Head of caudate nucleus (tissue), 42 donors: ENCODE measurements at regions not wholly inside any gene's neighbourhood (a gene's known extent, or its start where the extent isn't known, plus 50 kb on each side); places are given as distances from the start of the nearest gene placed in this dataset.
"Not testable (repeated sequence)": the region's sequence is repeated elsewhere in the genome, so short reads cannot be mapped to it uniquely, and the experiment has no call there.

Source experiments
- DNase-seq, 42 donors: peaks; one replicate each; pipeline versions ENCODE4 v3.0.0 to v3.0.0-alpha.2; 2020 to 2021; ENCODE audit warnings: mixed read lengths in 7 of 42
- intact Hi-C: fragments of 100-400 bp; cut with DNase I; formaldehyde crosslinking; loops from one replicate; pipeline ENCODE4 v1.15.0; 2022

GRCh38 chr14:29390081-29390832 is 537.4 kb downstream of the PRKD1 start:
- intact Hi-C loops = no loop called here
- no peak for DNase-seq

- intact Hi-C loops = no loop called here
- no peak for DNase-seq
Measured at GRCh38 chr14:29391231-29391630, 536.4 kb downstream of the PRKD1 start.

DNA sequence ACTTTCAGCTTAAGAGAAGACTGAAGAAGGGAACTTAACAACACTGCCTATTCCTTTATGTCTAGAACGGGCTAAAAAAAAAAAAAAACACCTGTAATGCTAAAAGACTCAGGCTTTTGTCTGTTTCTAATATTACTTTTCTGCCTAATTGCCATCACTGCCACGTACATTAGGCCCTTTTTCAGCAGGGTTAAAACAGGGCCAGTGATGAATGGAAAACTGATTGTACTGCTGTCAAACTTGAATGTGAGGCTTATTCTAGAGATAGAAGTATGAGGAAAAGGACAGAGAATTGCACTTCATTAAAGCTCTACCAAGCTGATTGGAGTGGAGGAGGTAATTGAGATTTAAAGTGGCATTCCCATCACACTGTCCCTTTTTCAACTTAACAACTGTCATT is 535.8 kb downstream of the PRKD1 start:
- intact Hi-C loops = no loop called here
- DNase-seq = no peak

- intact Hi-C loops = no loop called here
- peak in 1 of 42 donors; percentile 7 for DNase-seq
Measured at GRCh38 chr14:29392287-29392686, 535.4 kb downstream of the PRKD1 start.

DNA sequence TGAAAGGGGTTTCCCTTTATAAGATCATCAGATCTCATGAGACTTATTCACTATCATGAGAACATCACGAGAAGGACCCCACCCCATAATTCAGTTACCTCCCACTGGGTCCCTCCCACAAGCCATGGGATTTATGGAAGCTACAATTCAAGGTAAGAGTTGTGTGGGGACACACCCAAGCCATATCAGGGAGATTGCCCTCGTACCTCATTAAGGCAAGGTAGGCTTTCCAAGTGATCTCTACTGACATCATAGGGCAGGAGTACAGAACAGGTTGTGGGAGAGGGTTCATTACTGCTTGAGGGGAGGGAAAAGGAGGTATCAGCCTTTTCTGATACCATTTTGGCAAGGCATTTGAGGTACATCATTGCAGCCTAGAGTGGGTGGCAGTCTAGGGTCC is 524.6 kb downstream of the PRKD1 start:
- DNase-seq = no peak

DNA sequence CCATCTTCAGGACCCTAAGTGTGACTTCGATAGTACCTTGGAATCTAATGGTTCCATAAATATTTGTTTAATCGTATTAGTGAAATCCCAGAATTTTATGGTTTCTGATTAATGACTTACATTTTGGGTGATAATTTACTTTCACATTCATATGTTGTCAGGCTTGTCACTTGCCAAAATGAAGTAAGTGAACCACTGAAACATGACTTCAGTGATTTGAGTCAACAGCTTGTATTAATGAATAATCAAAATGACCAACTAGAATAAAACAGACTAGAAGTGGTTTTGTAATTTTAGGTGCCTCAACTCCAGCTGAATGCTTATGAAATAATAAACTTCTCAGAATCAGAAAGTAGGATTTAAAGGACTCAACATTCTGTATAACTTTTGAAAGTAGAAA is 517.1 kb downstream of the PRKD1 start:
- DNase-seq = no peak
- intact Hi-C loops = no loop called here

More for the DNA sequence above, 524.6 kb downstream of the PRKD1 start:
- intact Hi-C loops = no loop called here

GRCh38 chr14:29414931-29415330 is 512.7 kb downstream of the PRKD1 start:
- DNase-seq, intact Hi-C loops: not testable (repeated sequence)

GRCh38 chr14:29419736-29420135 is 507.9 kb downstream of the PRKD1 start:
- intact Hi-C loops = no loop called here
- DNase-seq = no peak

GRCh38 chr14:29421156-29421728 is 506.4 kb downstream of the PRKD1 start:
- DNase-seq = no peak
- intact Hi-C loops = no loop called here

- intact Hi-C loops = no loop called here
- peak in 10 of 42 donors; percentile 7 to 56 (median 21) for DNase-seq
Measured at GRCh38 chr14:29425705-29426482, 501.8 kb downstream of the PRKD1 start.

DNA sequence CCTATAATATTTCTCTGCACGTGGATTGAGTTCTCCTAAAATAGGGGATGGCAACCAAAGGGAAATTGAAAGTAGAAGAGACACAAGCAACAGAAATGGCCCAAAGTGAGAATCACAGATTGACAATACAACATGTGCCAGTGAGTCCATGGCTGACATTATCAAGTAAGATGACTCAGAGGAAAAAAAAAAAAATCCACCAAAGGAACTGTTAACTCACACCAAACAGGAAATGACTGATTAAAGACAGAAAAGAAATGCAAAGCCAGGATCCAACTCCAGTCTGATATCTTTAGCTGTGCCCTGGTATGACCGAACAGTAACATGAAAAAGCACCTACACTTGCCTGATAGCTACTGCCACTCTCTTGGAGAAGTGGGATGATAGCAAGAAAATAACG is 485.0 kb downstream of the PRKD1 start:
- intact Hi-C loops = no loop called here

GRCh38 chr14:29444216-29444615 is 483.4 kb downstream of the PRKD1 start:
- DNase-seq = no peak
- intact Hi-C loops = no loop called here

More for the DNA sequence above, 485.0 kb downstream of the PRKD1 start:
- DNase-seq = no peak

- intact Hi-C loops = no loop called here
- DNase-seq = no peak
Measured at GRCh38 chr14:29444805-29445204, 482.8 kb downstream of the PRKD1 start.

DNA sequence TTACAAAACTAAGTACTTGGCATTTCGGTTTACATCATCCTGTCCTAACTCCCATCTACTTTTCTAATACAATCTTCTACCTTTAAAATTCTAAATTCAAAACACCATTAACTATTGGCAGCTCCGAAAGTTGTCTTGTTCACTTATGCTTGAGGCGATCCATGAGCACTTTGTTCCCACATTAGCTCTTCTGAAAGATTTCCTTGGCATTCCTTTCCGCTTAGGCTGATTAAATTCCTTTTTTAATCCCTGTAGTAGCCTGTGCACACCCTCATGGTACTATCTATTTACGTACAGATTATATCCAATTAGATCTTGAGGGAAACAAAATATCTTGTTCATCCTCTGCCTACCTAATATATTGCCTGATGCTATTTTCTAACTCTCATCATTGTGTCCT is 480.7 kb downstream of the PRKD1 start:
- intact Hi-C loops = no loop called here
- DNase-seq = no peak

DNA sequence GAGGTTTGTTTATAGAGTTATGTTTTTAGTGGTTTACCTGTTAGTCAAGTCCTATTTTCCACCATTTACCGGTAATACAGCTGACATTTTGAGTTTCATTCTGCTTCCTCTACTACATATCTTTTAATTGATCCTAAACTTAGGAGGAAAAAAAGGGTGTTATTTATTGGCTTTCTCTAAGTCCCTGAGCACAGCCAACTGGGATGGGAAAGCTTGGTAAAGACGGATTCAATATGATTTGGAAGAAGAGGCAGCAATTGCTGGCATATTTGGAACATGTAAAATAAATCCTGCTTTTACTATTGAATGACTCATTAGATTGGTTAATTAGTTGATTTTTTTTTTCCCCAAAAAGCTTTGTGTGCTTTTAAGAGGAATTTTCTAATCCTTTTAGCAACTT is 475.7 kb downstream of the PRKD1 start:
- intact Hi-C loops = no loop called here
- DNase-seq = no peak

GRCh38 chr14:29453045-29453444 is 474.6 kb downstream of the PRKD1 start:
- DNase-seq = no peak
- intact Hi-C loops = no loop called here

DNA sequence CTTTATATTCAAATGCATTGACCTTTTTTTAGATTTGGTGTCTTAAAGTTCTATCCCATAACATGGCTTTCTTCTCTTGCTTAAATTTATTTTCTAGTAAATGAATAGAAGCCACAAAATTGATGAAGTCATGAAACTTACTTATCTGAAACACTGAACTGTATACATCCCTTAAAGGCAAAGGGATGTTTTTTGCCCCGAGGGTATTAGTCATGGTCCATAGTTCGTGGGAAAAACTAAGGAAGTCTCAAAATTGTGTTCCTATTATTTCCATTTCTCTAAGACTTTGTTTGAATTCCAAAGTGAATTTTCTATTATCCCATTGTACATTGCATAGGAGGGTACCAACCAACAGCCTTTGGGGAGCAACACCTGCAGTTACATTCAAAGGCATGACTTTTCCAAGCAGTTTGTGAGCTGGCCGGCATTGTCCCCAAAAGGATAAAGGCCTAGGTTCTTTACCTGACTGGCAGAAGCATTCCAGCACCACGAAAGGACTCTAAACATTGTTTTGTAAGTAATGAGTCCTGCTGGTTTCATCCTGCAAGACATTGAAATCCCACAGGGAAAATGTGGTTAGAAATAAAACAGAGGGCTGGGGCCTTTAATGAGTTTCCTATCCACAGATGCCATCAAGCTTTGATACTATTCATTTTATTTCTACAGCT is 473.5 kb downstream of the PRKD1 start:
- intact Hi-C loops = no loop called here
- DNase-seq = no peak

- intact Hi-C loops = no loop called here
- no peak for DNase-seq
Measured at GRCh38 chr14:29458547-29458946, 469.1 kb downstream of the PRKD1 start.

GRCh38 chr14:29459531-29459930 is 468.1 kb downstream of the PRKD1 start:
- intact Hi-C loops = no loop called here
- no peak for DNase-seq
